Neural crest cell (in vitro differentiated cells): ENCODE measurements at regions not wholly inside any gene's neighbourhood (a gene's known extent, or its start where the extent isn't known, plus 50 kb on each side); places are given as distances from the start of the nearest gene placed in this dataset.

Experiments used
- DNase-seq: peaks from one replicate; pipeline ENCODE4 v3.0.0; 2021; ENCODE audit warnings: low read depth, mixed read lengths, low spot score
- H3K27ac Mint-ChIP-seq: one replicate; pipeline ENCODE4 v1.8.0; 2021; ENCODE audit warnings: mild to moderate bottlenecking, mixed read lengths; ENCODE audit not compliant: unreplicated experiment
- H3K27me3 Mint-ChIP-seq: 2 replicates; pipeline ENCODE4 v1.8.0; 2021; ENCODE audit warnings: low read depth, mild to moderate bottlenecking, mixed read lengths
- H3K36me3 Mint-ChIP-seq: 2 replicates; pipeline ENCODE4 v1.8.0; 2021; ENCODE audit warnings: low read depth, mild to moderate bottlenecking, mixed read lengths
- H3K4me1 Mint-ChIP-seq: 2 replicates; pipeline ENCODE4 v1.8.0; 2021; ENCODE audit warnings: mixed read lengths
- H3K4me3 Mint-ChIP-seq: one replicate; pipeline ENCODE4 v1.8.0; 2021; ENCODE audit warnings: mild to moderate bottlenecking, mixed read lengths
- H3K9me3 Mint-ChIP-seq: 2 replicates; pipeline ENCODE4 v1.8.0; 2021; ENCODE audit warnings: mixed read lengths
- TF ChIP-seq, protein P1 (sequence below): fragments of 200-600 bp; sonication (generic); conservative IDR thresholded peaks from 2 replicates; pipeline ENCODE4 v1.5.0; 2021; ENCODE audit warnings: antibody characterized with exemption, mild to moderate bottlenecking

DNA sequence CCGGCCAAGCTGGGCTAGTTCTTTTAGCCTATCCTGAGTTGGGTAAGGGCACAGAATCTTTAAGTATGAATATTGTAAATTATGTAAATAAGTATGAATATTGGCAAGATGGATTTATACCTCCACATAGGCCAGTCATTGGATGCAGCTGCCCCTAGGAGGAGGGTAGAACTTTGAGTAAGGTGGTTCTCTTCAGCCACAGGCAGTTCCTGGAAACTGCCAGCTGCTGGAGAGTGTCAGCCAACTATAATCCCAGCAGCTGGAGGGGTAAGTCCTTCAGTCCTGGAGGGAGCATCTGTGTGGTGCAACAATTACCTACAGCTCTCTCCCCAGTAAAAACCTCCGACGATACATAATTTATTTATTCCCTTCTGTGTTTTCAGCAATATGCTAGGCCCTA lies 65.8 kb upstream of the TMPO start:
- Mint-ChIP-seq H3K36me3 (no peaks in the 10 kb centered on the region), H3K9me3 (no peaks in the 10 kb centered on the region), H3K4me1 (peaks cover 24% of the 10 kb centered on the region), H3K27me3 (no peaks in the 10 kb centered on the region), H3K4me3 (no peak overlapping the region), H3K27ac (no peak overlapping the region)
- no peak for DNase-seq
- TF ChIP-seq, protein P1, sequence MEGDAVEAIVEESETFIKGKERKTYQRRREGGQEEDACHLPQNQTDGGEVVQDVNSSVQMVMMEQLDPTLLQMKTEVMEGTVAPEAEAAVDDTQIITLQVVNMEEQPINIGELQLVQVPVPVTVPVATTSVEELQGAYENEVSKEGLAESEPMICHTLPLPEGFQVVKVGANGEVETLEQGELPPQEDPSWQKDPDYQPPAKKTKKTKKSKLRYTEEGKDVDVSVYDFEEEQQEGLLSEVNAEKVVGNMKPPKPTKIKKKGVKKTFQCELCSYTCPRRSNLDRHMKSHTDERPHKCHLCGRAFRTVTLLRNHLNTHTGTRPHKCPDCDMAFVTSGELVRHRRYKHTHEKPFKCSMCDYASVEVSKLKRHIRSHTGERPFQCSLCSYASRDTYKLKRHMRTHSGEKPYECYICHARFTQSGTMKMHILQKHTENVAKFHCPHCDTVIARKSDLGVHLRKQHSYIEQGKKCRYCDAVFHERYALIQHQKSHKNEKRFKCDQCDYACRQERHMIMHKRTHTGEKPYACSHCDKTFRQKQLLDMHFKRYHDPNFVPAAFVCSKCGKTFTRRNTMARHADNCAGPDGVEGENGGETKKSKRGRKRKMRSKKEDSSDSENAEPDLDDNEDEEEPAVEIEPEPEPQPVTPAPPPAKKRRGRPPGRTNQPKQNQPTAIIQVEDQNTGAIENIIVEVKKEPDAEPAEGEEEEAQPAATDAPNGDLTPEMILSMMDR = no peak

DNA sequence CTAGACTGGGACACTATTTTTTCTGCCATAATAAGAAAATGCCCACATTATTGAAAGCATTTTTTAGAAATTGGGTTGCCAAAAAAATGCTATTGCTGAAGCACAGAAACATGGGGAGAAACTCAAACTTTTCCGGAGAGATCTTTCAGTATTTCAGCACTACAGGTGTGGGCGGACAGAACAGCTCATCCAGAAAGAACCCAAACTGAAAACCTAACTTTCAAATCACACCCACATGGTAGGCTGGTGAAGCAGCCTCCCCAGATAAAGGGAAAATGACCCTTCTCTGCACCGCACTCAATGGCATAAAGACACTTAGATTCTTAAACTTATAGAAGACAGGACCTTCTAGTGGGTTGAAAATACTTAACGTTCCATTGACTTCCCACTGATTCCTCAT lies 62.3 kb upstream of the TMPO start:
- no peaks in the 10 kb centered on the region for H3K36me3 Mint-ChIP-seq
- peaks cover 3% of the 10 kb centered on the region for H3K27me3 Mint-ChIP-seq
- H3K4me1 Mint-ChIP-seq = peaks cover 11% of the 10 kb centered on the region
- TF ChIP-seq, protein P1 = no peak
- no peak overlapping the region for H3K4me3 Mint-ChIP-seq
- no peak overlapping the region for H3K27ac Mint-ChIP-seq
- no peak for DNase-seq
- H3K9me3 Mint-ChIP-seq = peaks cover 3% of the 10 kb centered on the region

DNA sequence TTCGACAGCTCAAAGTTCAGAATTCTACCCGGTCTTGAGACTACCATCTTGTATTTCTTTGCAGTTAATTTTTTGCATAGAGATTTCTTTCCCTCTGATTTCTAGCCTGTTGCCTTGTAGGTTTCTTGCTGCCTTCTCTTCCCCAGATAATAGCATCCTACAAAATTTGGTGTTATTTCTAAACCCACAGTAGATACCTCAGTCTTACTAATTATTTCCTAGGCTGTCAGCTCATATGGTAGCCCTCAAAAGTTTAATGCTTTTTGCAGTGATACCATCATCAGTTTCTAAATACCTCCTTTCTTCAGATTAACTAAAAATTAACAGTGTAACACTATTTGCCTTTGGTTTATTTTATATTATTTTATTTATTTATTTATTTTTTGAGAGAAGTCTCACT lies 61.9 kb upstream of the TMPO start:
- Mint-ChIP-seq H3K27ac (no peak overlapping the region), H3K27me3 (peaks cover 3% of the 10 kb centered on the region), H3K4me3 (no peak overlapping the region), H3K36me3 (no peaks in the 10 kb centered on the region), H3K9me3 (peaks cover 3% of the 10 kb centered on the region), H3K4me1 (peaks cover 7% of the 10 kb centered on the region)
- TF ChIP-seq, protein P1 = no peak
- DNase-seq = no peak

DNA sequence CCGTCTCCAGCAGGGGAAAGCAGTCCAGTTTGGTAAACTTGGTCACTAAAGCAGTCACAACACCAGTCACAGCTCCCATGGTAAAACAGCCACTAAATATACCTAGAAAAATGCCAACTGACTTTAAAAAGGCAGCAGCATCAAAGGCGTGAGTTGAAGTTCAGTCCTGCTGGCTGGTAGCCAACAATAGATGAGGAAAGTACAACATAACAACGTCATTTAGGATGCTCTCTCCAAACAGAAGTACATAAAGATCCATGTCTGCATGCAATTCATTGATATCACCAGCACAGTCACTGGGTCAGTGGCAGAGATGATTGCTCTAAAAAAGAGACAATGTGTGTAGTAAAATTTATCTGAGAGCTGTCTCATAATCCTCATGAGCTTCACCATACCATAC lies 59.3 kb upstream of the TMPO start:
- no peak overlapping the region for H3K27ac Mint-ChIP-seq

DNA sequence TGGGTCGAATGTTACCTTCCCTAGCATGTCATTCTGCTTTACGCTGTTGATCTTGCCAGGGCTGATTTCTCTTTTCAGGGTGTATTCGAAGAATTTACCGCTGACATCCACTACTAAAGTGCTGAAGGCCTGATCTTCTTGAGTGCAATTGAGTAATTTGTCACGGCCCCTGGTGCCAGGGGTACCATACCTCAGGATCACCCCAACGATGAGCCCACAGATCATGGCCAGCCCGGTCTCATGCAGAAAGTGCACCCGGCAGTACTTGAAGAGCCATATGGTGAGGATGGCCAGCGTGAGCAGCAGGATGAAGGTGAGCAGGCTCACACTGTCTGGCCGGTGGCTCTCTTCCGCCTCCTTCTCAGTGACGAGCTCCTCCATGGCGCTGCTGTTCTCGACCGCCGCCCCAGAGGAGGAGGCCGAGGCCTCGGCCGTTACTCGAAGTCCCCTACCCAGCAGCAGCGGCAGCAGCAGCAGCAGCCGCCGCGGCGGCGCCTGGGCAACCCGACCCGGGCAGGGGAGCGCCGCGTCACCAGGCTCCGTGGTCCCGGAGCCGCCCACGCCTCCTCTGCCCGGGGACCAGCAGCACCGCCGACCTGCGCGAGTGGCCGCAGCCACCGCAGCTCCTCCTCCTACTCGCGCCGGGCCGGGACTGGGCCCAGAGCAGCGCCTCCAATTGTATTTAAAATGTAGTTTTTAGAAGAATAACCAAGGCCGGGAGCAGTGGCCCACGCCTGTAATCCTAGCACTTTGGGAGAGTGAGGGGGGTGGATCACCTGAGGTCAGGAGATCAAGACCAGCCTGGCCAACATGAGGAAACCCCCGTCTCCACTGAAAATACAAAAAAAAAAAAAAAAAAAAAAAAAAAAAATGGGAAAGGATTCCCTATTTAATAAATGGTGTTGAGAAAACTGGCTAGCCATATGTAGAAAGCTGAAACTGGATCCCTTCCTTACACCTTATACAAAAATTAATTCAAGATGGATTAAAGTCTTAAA lies 58.5 kb upstream of the TMPO start:
- DNase-seq = peak; percentile 17
- peaks cover 7% of the 10 kb centered on the region for H3K4me1 Mint-ChIP-seq
- H3K36me3 Mint-ChIP-seq = no peaks in the 10 kb centered on the region
- H3K27ac Mint-ChIP-seq = peak overlapping the region; percentile 27
- H3K27me3 Mint-ChIP-seq = peaks cover 3% of the 10 kb centered on the region
- TF ChIP-seq, protein P1 = no peak
- H3K4me3 Mint-ChIP-seq = no peak overlapping the region
- peaks cover 3% of the 10 kb centered on the region for H3K9me3 Mint-ChIP-seq

More for the DNA sequence above, 59.3 kb upstream of the TMPO start:
- H3K36me3 Mint-ChIP-seq = no peaks in the 10 kb centered on the region
- H3K27me3 Mint-ChIP-seq = peaks cover 3% of the 10 kb centered on the region
- TF ChIP-seq, protein P1 = no peak
- H3K9me3 Mint-ChIP-seq = peaks cover 3% of the 10 kb centered on the region
- peaks cover 7% of the 10 kb centered on the region for H3K4me1 Mint-ChIP-seq
- H3K4me3 Mint-ChIP-seq = no peak overlapping the region
- DNase-seq = no peak
